CD14-positive monocyte (primary cell): ENCODE measurements at regions not wholly inside any gene's neighbourhood (a gene's known extent, or its start where the extent isn't known, plus 50 kb on each side); places are given as distances from the start of the nearest gene placed in this dataset.

Experiments
- DNase-seq, 3 donors: peaks; one replicate each; pipeline ENCODE4 v3.0.0-alpha.2; 2011 to 2022
- H2AFZ ChIP-seq: 2 replicates; pipeline ENCODE4 v1.6.0; 2012; ENCODE audit warnings: mild to moderate bottlenecking, low read depth, low read length, inconsistent platforms; ENCODE audit not compliant: insufficient read depth, poor library complexity, severe bottlenecking
- H3K27ac ChIP-seq, 2 donors: 1 replicate in 1 of 2; 2 replicates in 1 of 2; pipeline ENCODE4 v1.5.1; 2012 to 2013; ENCODE audit warnings: low read length in 2 of 2, control low read depth in 1 of 2, inconsistent platforms in 1 of 2, low read depth in 1 of 2, mild to moderate bottlenecking in 1 of 2
- H3K27me3 ChIP-seq, 2 donors: one replicate each; pipeline versions ENCODE4 v1.6.0 to v1.6.1; 2011 to 2013; ENCODE audit warnings: low read length in 2 of 2; ENCODE audit not compliant: control insufficient read depth in 2 of 2, insufficient read depth in 2 of 2
- H3K36me3 ChIP-seq, 2 donors: replicated peaks in 1 of 2; 1 replicate in 1 of 2; 2 replicates in 1 of 2; pipeline versions ENCODE4 v1.5.1 to v1.6.1; 2012 to 2013; ENCODE audit warnings: low read length in 2 of 2, control low read depth in 1 of 2, inconsistent platforms in 1 of 2, mild to moderate bottlenecking in 1 of 2; ENCODE audit not compliant: insufficient read depth in 2 of 2, control insufficient read depth in 1 of 2
- H3K4me1 ChIP-seq, 2 donors: 1 replicate in 1 of 2; 2 replicates in 1 of 2; pipeline versions ENCODE4 v1.5.1 to v1.6.1; 2012 to 2013; ENCODE audit warnings: low read length in 2 of 2, control low read depth in 1 of 2, inconsistent platforms in 1 of 2, mild to moderate bottlenecking in 1 of 2, moderate library complexity in 1 of 2; ENCODE audit not compliant: insufficient read depth in 2 of 2, control insufficient read depth in 1 of 2
- H3K4me2 ChIP-seq: replicated peaks from 2 replicates; pipeline ENCODE3; 2012; ENCODE audit warnings: low read length, moderate library complexity, mild to moderate bottlenecking; ENCODE audit not compliant: poor library complexity, severe bottlenecking; ENCODE audit errors: extremely low read depth
- H3K4me3 ChIP-seq, 3 experiments: fragments of 200-600 bp in 1 of 3; sonication (generic) in 1 of 3; replicated peaks in 1 of 3; 1 replicate in 2 of 3; 2 replicates in 1 of 3; pipeline ENCODE4 v1.5.1; 2011 to 2013; ENCODE audit warnings: low read length in 3 of 3, mild to moderate bottlenecking in 3 of 3, control low read depth in 2 of 3, low read depth in 2 of 3, inconsistent platforms in 1 of 3, moderate library complexity in 1 of 3
- H3K79me2 ChIP-seq: 2 replicates; pipeline ENCODE4 v1.6.0; 2012; ENCODE audit warnings: mild to moderate bottlenecking, control low read depth, inconsistent platforms, low read length, moderate library complexity; ENCODE audit not compliant: insufficient read depth
- H3K9ac ChIP-seq: 2 replicates; pipeline ENCODE4 v1.6.0; 2017; ENCODE audit warnings: low read length, mild to moderate bottlenecking; ENCODE audit not compliant: insufficient read depth, poor library complexity, severe bottlenecking
- H3K9me3 ChIP-seq, 2 donors: replicated peaks in 1 of 2; 1 replicate in 1 of 2; 2 replicates in 1 of 2; pipeline versions ENCODE4 v1.5.1 to v1.6.1; 2012 to 2013; ENCODE audit warnings: low read length in 2 of 2, control low read depth in 1 of 2; ENCODE audit not compliant: control insufficient read depth in 1 of 2, insufficient read depth in 1 of 2
- H4K20me1 ChIP-seq: 2 replicates; pipeline ENCODE4 v1.6.0; 2012; ENCODE audit warnings: mild to moderate bottlenecking, low read length, control low read depth, moderate library complexity; ENCODE audit not compliant: insufficient read depth
- H3K27ac Mint-ChIP-seq, 7 donors: one replicate each; pipeline ENCODE4 v1.8.0; 2020; ENCODE audit warnings: mild to moderate bottlenecking in 7 of 7, mixed read lengths in 7 of 7, moderate library complexity in 6 of 7, inconsistent platforms in 2 of 7
- H3K27me3 Mint-ChIP-seq, 3 donors: one replicate each; pipeline ENCODE4 v1.8.0; 2021 to 2022; ENCODE audit warnings: low read depth in 3 of 3, mild to moderate bottlenecking in 3 of 3, mixed read lengths in 3 of 3, moderate library complexity in 3 of 3, inconsistent platforms in 1 of 3
- H3K36me3 Mint-ChIP-seq, 2 donors: one replicate each; pipeline ENCODE4 v1.8.0; 2020; ENCODE audit warnings: mixed read lengths in 2 of 2, inconsistent platforms in 1 of 2, mild to moderate bottlenecking in 1 of 2
- H3K4me1 Mint-ChIP-seq: one replicate; pipeline ENCODE4 v1.8.0; 2020; ENCODE audit warnings: mild to moderate bottlenecking, mixed read lengths
- H3K4me3 Mint-ChIP-seq, 2 donors: one replicate each; pipeline ENCODE4 v1.8.0; 2020; ENCODE audit warnings: mild to moderate bottlenecking in 2 of 2, mixed read lengths in 2 of 2, moderate library complexity in 1 of 2
- H3K9me3 Mint-ChIP-seq, 7 donors: one replicate each; pipeline ENCODE4 v1.8.0; 2020 to 2022; ENCODE audit warnings: mixed read lengths in 7 of 7, mild to moderate bottlenecking in 6 of 7, moderate library complexity in 6 of 7, inconsistent platforms in 2 of 7
- CTCF ChIP-seq: fragments of 200-600 bp; IDR thresholded peaks from one replicate; pipeline ENCODE4 v1.8.0; 2022; ENCODE audit warnings: antibody characterized with exemption, mild to moderate bottlenecking
- WGBS: methylation state at CpG from one replicate; pipeline ENCODE4 v1.1.5; 2013; ENCODE audit warnings: missing lambda C conversion rate; ENCODE audit not compliant: insufficient coverage; 5-methylcytosine and 5-hydroxymethylcytosine counted together
- intact Hi-C, 2 donors: fragments of 100-400 bp; cut with micrococcal nuclease; formaldehyde crosslinking; loops; one replicate each; pipeline versions ENCODE4 v1.15.0 to v1.15.1; 2023

GRCh38 chr2:71859211-71859847 is 288.3 kb downstream of the CYP26B1 start:
- H3K27me3 Mint-ChIP-seq, result peaks cover 3 to 8% (median 6%) of the 10 kb centered on the region in 3 donors
- Histone ChIP-seq H3K79me2 (no peaks in the 10 kb centered on the region), H3K4me2 (no peak overlapping the region), H3K27ac (no peak overlapping the region), H2AFZ (no peak overlapping the region), H3K4me3 (no peak overlapping the region), H3K4me1 (no peaks in the 10 kb centered on the region), H3K9ac (no peak overlapping the region), H3K9me3 (no peaks in the 10 kb centered on the region), H3K27me3 (no peaks in the 10 kb centered on the region), H4K20me1 (no peaks in the 10 kb centered on the region), H3K36me3 (no peaks in the 10 kb centered on the region)
- DNase-seq, result no peak
- no peak overlapping the region for H3K4me3 Mint-ChIP-seq
- H3K36me3 Mint-ChIP-seq, result no peaks in the 10 kb centered on the region
- 90% methylated on average over 4 of the region's 7 CpGs for WGBS
- intact Hi-C loops, result no loop called here
- H3K4me1 Mint-ChIP-seq, result no peaks in the 10 kb centered on the region
- H3K27ac Mint-ChIP-seq, result no peak overlapping the region
- no peak for TF ChIP-seq CTCF
- peaks cover 0 to 6% (median 0%) of the 10 kb centered on the region in 7 donors for H3K9me3 Mint-ChIP-seq

- 68% methylated on average over 3 of the region's 4 CpGs for WGBS
- H4K20me1 ChIP-seq, result no peaks in the 10 kb centered on the region
- H3K36me3 ChIP-seq, result no peaks in the 10 kb centered on the region
- H3K4me1 ChIP-seq, result no peaks in the 10 kb centered on the region
- H3K4me3 ChIP-seq, result no peak overlapping the region
- no peak overlapping the region for H3K9ac ChIP-seq
- no peaks in the 10 kb centered on the region for H3K4me1 Mint-ChIP-seq
- no peaks in the 10 kb centered on the region for H3K9me3 ChIP-seq
- DNase-seq, result no peak
- no peak overlapping the region for H3K4me2 ChIP-seq
- H3K27me3 ChIP-seq, result no peaks in the 10 kb centered on the region
- intact Hi-C loops, result no loop called here
- H3K4me3 Mint-ChIP-seq, result no peak overlapping the region
- peaks cover 0 to 6% (median 0%) of the 10 kb centered on the region in 7 donors for H3K9me3 Mint-ChIP-seq
- no peaks in the 10 kb centered on the region for H3K79me2 ChIP-seq
- no peaks in the 10 kb centered on the region for H3K36me3 Mint-ChIP-seq
- H3K27ac Mint-ChIP-seq, result no peak overlapping the region
- H2AFZ ChIP-seq, result no peak overlapping the region
- peaks cover 5 to 10% (median 6%) of the 10 kb centered on the region in 3 donors for H3K27me3 Mint-ChIP-seq
- TF ChIP-seq CTCF, result no peak
- no peak overlapping the region for H3K27ac ChIP-seq
These were observed 289.6 kb downstream of the CYP26B1 start for GRCh38 chr2:71858071-71858470.
